ENCODE measurements at regions not wholly inside any gene's neighbourhood (a gene's known extent, or its start where the extent isn't known, plus 50 kb on each side); places are given as distances from the start of the nearest gene placed in this dataset.

DNA sequence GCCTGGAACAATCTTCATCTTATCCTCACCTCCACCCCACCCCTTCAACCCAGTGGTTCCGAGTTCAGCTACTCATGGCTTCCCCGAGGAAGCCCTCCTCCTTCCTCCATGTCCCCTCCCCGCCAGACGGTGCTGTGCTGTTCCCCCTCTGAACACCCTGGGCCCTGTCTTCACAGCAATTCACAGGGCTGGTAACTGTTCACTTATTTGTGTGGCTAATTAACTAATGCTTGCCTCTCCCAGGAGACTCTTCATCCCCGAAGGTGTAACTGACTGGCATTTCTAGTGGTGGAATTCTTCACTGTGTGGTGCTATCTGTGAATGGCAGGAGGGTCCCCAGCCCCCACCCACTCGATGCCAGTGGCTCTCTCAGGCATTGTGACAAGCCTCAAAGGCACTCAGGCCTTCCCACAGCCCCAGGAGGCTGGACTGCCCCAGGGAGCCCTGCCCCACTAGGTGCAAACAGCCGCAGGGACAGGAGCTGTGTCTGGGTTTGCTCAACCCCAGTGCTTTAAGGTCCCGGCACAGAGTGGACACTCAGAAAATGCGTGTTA, 133.7 kb upstream of the ID2 start:
- TF ChIP-seq SIN3A (IDR thresholded peaks at IDR 0.05; ENCODE audit: borderline replicate concordance, insufficient read depth, low read length): no peak
- TF ChIP-seq TAF1 (IDR thresholded peaks at IDR 0.05; ENCODE audit: borderline replicate concordance, insufficient read depth, low read length): no peak
- TF ChIP-seq POLR2AphosphoS5 (IDR thresholded peaks at IDR 0.05; ENCODE audit: low read depth, low read length): no peak
- TF ChIP-seq FOXP2 (optimal IDR thresholded peaks at IDR 0.05; ENCODE audit: borderline replicate concordance, extremely low read depth, extremely low read length, insufficient read depth): no peak
- no peak for TF ChIP-seq REST (IDR thresholded peaks at IDR 0.05; ENCODE audit: insufficient read depth in 1 of 2, low read depth in 2 of 2, low read length in 2 of 2)
